GM20431 (cell line): ENCODE measurements at regions not wholly inside any gene's neighbourhood (a gene's known extent, or its start where the extent isn't known, plus 50 kb on each side); places are given as distances from the start of the nearest gene placed in this dataset.

ENCODE experiments used
- in situ Hi-C: fragments of 300-500 bp; cut with MseI, MboI; formaldehyde crosslinking; loops from one replicate; pipeline ENCODE4 v1.15.0; 2020; ENCODE audit warnings: low sequenced_read_pairs; ENCODE audit not compliant: unreplicated experiment

GRCh38 chr7:85565276-85565675 is 378.4 kb upstream of the SEMA3D start:
- in situ Hi-C loops: no loop called here

- in situ Hi-C loops: no loop called here
These were observed 378.0 kb upstream of the SEMA3D start for GRCh38 chr7:85564861-85565260.

- in situ Hi-C loops: no loop called here
These were observed 374.9 kb upstream of the SEMA3D start for GRCh38 chr7:85561706-85562105.

- in situ Hi-C loops: no loop called here
These were observed 367.7 kb upstream of the SEMA3D start for GRCh38 chr7:85554236-85555178.

GRCh38 chr7:85535974-85536729 is 349.3 kb upstream of the SEMA3D start:
- in situ Hi-C loops: loop anchor here (25.0 kb wide), 1 partner anchor 499 kb away; no protein-coding TSS in a partner anchor

- in situ Hi-C loops: loop anchor here (25.0 kb wide), 1 partner anchor 493 kb away; no protein-coding TSS in a partner anchor
These were observed 343.0 kb upstream of the SEMA3D start for GRCh38 chr7:85529831-85530230.

- in situ Hi-C loops: loop anchor here (25.0 kb wide), 1 partner anchor 492 kb away; no protein-coding TSS in a partner anchor
These were observed 342.3 kb upstream of the SEMA3D start for GRCh38 chr7:85529201-85529600.

GRCh38 chr7:85528581-85528980 is 341.7 kb upstream of the SEMA3D start:
- in situ Hi-C loops: loop anchor here (25.0 kb wide), 1 partner anchor 491 kb away; no protein-coding TSS in a partner anchor

GRCh38 chr7:85525676-85526075 is 338.8 kb upstream of the SEMA3D start:
- in situ Hi-C loops: loop anchor here (25.0 kb wide), 1 partner anchor 488 kb away; no protein-coding TSS in a partner anchor

GRCh38 chr7:85522070-85522469 is 335.2 kb upstream of the SEMA3D start:
- in situ Hi-C loops: no loop called here

- in situ Hi-C loops: no loop called here
These were observed 334.3 kb upstream of the SEMA3D start for GRCh38 chr7:85521108-85521694.

- in situ Hi-C loops: no loop called here
These were observed 333.3 kb upstream of the SEMA3D start for GRCh38 chr7:85520175-85520574.

- in situ Hi-C loops: no loop called here
These were observed 329.8 kb upstream of the SEMA3D start for GRCh38 chr7:85516675-85517074.

GRCh38 chr7:85512790-85513189 is 325.9 kb upstream of the SEMA3D start:
- in situ Hi-C loops: no loop called here

GRCh38 chr7:85510287-85510686 is 323.4 kb upstream of the SEMA3D start:
- in situ Hi-C loops: no loop called here

GRCh38 chr7:85509476-85509875 is 322.6 kb upstream of the SEMA3D start:
- in situ Hi-C loops: no loop called here

GRCh38 chr7:85508642-85509410 is 322.0 kb upstream of the SEMA3D start:
- in situ Hi-C loops: no loop called here

GRCh38 chr7:85498031-85498430 is 311.2 kb upstream of the SEMA3D start:
- in situ Hi-C loops: no loop called here

GRCh38 chr7:85489498-85489897 is 302.6 kb upstream of the SEMA3D start:
- in situ Hi-C loops: no loop called here

- in situ Hi-C loops: no loop called here
These were observed 301.6 kb upstream of the SEMA3D start for GRCh38 chr7:85488406-85488805.
